ENCODE measurements at regions not wholly inside any gene's neighbourhood (a gene's known extent, or its start where the extent isn't known, plus 50 kb on each side); places are given as distances from the start of the nearest gene placed in this dataset.

- H2BK20ac ChIP-seq (ENCODE audit: low read length): no peak overlapping the region
- H2BK120ac ChIP-seq (replicated peaks; ENCODE audit: low read depth, low read length): no peak overlapping the region
- H4K8ac ChIP-seq (ENCODE audit: extremely low read depth, insufficient read depth, low read length): no peak overlapping the region
- H2AK5ac ChIP-seq (ENCODE audit: low read depth, low read length): no peak overlapping the region
- H3K23me2 ChIP-seq (ENCODE audit: low read depth, low read length): no peaks in the 10 kb centered on the region
- 96% methylated on average over 1 of the region's 1 CpG; no CpG with 5 or more reads in 1 of the 2 experiments for whole genome bisulfite sequencing, 2 experiments (ENCODE audit: extremely low coverage in 1 of 2, insufficient coverage in 1 of 2, insufficient read length in 1 of 2, insufficient replicate concordance in 2 of 2, low coverage in 1 of 2, low lambda C conversion rate in 2 of 2, missing lambda C conversion rate in 1 of 2)
- H3K14ac ChIP-seq (ENCODE audit: insufficient read length): no peak overlapping the region
- ChIA-PET POLR2A (ENCODE audit: partially characterized antibody) (no interaction called here), CTCF (ENCODE audit: partially characterized antibody) (no interaction called here)
- no peak overlapping the region for H3K4ac ChIP-seq (replicated peaks; ENCODE audit: insufficient read length, low read depth, low read length)
- no peak overlapping the region for H2BK12ac ChIP-seq (ENCODE audit: low read depth, low read length)
- H3K79me2 ChIP-seq (ENCODE audit: control insufficient read depth in 1 of 2, insufficient read depth in 2 of 2, low read length in 2 of 2): no peaks in the 10 kb centered on the region
- TF ChIP-seq CREB1 (IDR thresholded peaks at IDR 0.05) (no peak), CHD1 (IDR thresholded peaks at IDR 0.05; ENCODE audit: low read depth, low read length) (no peak), MAX (IDR thresholded peaks at IDR 0.05) (no peak), NRF1 (IDR thresholded peaks at IDR 0.05; ENCODE audit: low read depth, low read length) (no peak), GABPA (IDR thresholded peaks at IDR 0.05; ENCODE audit: borderline replicate concordance, insufficient read depth, low read length) (no peak), JUND (IDR thresholded peaks at IDR 0.05; ENCODE audit: low read length) (no peak), CBX8 (IDR thresholded peaks at IDR 0.05; ENCODE audit: borderline replicate concordance, low read depth, low read length) (no peak), E2F6 (IDR thresholded peaks at IDR 0.05) (no peak), HDAC6 (IDR thresholded peaks at IDR 0.05; ENCODE audit: low read depth, low read length) (no peak)
- DNase-seq (ENCODE audit: low read depth in 1 of 2, low spot score in 2 of 2): no peak
- H3K9me3 ChIP-seq (ENCODE audit: insufficient read depth in 2 of 2, low read depth in 1 of 2, low read length in 1 of 2): no peaks in the 10 kb centered on the region; a peak in 1 of 4 replicates
- no peak overlapping the region for H3K18ac ChIP-seq (ENCODE audit: extremely low read depth, low read length)
- H4K20me1 ChIP-seq (replicated peaks in 1 of 2; ENCODE audit: control insufficient read depth in 1 of 2, insufficient read depth in 2 of 2, low read length in 2 of 2): no peaks in the 10 kb centered on the region
- no peaks in the 10 kb centered on the region for H3K36me3 ChIP-seq (ENCODE audit: control insufficient read depth in 2 of 4, insufficient read depth in 4 of 4, low read length in 3 of 4)
- H3K9ac ChIP-seq (replicated peaks in 1 of 4; ENCODE audit: extremely low read depth in 1 of 4, low read depth in 3 of 4, low read length in 3 of 4): no peak overlapping the region
- FAIRE-seq: no peak
- H3K56ac ChIP-seq (replicated peaks; ENCODE audit: insufficient read length, low read depth, low read length): no peak overlapping the region
- no peak overlapping the region for H4K5ac ChIP-seq (ENCODE audit: insufficient read length, low read depth, low read length)
- H2BK5ac ChIP-seq (ENCODE audit: low read depth, low read length): no peak overlapping the region
- H4K91ac ChIP-seq (replicated peaks; ENCODE audit: insufficient read length, low read length): no peak overlapping the region
- H2AFZ ChIP-seq (ENCODE audit: low read length): no peak overlapping the region
- no peak overlapping the region for H3K23ac ChIP-seq (ENCODE audit: insufficient read length)
- no peak overlapping the region for H3K4me3 ChIP-seq (ENCODE audit: extremely low read depth in 1 of 4, insufficient read depth in 2 of 4, low read depth in 3 of 4, low read length in 4 of 4)
- no peaks in the 10 kb centered on the region for H3K27me3 ChIP-seq (replicated peaks in 1 of 4; ENCODE audit: control insufficient read depth in 3 of 4, extremely low read depth in 1 of 4, insufficient read depth in 3 of 4, low read length in 3 of 4)
- H2BK15ac ChIP-seq (ENCODE audit: low read length): no peak overlapping the region
- H3K4me1 ChIP-seq (replicated peaks in 1 of 4; ENCODE audit: control insufficient read depth in 3 of 4, insufficient read depth in 4 of 4, low read length in 3 of 4): no peaks in the 10 kb centered on the region
- H3K79me1 ChIP-seq (ENCODE audit: low read depth, low read length): no peaks in the 10 kb centered on the region
- no peak overlapping the region for H3K27ac ChIP-seq (ENCODE audit: low read depth, low read length)
- no peak overlapping the region for H3K4me2 ChIP-seq (ENCODE audit: insufficient read depth in 1 of 2, low read depth in 2 of 2, low read length in 2 of 2)
These were observed 1239.2 kb downstream of the NSUN3 start for GRCh38 chr3:95302044-95302443.

Data from H1 (cell line).